ENCODE measurements at regions not wholly inside any gene's neighbourhood (a gene's known extent, or its start where the extent isn't known, plus 50 kb on each side); places are given as distances from the start of the nearest gene placed in this dataset.

DNA sequence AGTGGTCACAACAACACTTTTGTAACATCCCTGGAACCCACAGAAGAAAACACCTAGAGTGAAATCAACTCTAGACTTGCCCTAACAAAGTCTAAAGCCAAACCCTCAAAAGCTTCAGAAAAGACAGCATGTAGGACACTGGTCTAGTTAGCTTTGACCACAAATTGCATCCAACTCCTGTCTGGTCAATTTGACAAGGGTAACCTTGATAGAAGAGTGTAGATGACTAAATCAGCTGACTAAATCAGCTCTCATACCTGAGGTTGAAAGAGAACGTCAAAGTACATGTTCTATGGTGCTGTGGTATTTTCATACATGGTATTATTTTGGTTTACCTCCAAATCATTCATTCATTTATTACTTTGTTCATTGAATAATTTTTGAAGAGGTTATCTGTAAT is 272.8 kb downstream of the KLF5 start:
- Mint-ChIP-seq H3K36me3 (ENCODE audit: insufficient read depth) (no peaks in the 10 kb centered on the region), H3K4me3 (ENCODE audit: low read depth) (no peak overlapping the region), H3K9me3 (ENCODE audit: low read depth) (peaks cover 6% of the 10 kb centered on the region), H3K4me1 (ENCODE audit: low read depth) (peaks cover 7% of the 10 kb centered on the region), H3K27me3 (no peaks in the 10 kb centered on the region), H3K27ac (no peak overlapping the region)
- DNase-seq (ENCODE audit: low spot score, unreplicated experiment): no peak
- TF ChIP-seq, protein P1, sequence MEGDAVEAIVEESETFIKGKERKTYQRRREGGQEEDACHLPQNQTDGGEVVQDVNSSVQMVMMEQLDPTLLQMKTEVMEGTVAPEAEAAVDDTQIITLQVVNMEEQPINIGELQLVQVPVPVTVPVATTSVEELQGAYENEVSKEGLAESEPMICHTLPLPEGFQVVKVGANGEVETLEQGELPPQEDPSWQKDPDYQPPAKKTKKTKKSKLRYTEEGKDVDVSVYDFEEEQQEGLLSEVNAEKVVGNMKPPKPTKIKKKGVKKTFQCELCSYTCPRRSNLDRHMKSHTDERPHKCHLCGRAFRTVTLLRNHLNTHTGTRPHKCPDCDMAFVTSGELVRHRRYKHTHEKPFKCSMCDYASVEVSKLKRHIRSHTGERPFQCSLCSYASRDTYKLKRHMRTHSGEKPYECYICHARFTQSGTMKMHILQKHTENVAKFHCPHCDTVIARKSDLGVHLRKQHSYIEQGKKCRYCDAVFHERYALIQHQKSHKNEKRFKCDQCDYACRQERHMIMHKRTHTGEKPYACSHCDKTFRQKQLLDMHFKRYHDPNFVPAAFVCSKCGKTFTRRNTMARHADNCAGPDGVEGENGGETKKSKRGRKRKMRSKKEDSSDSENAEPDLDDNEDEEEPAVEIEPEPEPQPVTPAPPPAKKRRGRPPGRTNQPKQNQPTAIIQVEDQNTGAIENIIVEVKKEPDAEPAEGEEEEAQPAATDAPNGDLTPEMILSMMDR (IDR thresholded peaks at IDR 0.05; ENCODE audit: unreplicated experiment): no peak

DNA sequence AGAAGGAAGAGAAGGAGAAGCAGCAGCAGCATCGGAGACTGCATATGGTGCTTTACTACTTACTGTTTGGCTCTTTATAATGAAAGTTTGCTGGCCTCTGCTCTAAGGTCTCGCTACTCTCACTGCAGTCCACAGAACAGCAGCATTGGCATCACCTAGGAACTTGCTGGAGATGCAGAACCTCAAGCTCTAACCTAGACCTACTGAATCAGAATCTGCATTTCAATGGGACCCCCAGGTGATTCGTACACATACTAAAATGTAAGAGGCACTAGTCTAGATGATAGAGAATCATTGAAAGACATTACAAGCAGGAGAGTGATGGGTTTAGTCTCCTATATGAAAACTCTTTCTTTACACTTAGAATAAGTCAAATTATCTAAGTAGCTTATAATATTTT is 270.6 kb downstream of the KLF5 start:
- TF ChIP-seq, protein P1 (IDR thresholded peaks at IDR 0.05; ENCODE audit: unreplicated experiment): no peak
- Mint-ChIP-seq H3K36me3 (ENCODE audit: insufficient read depth) (no peaks in the 10 kb centered on the region), H3K9me3 (ENCODE audit: low read depth) (peaks cover 6% of the 10 kb centered on the region), H3K27me3 (no peaks in the 10 kb centered on the region), H3K4me3 (ENCODE audit: low read depth) (no peak overlapping the region), H3K4me1 (ENCODE audit: low read depth) (peaks cover 29% of the 10 kb centered on the region), H3K27ac (no peak overlapping the region)
- DNase-seq (ENCODE audit: low spot score, unreplicated experiment): no peak

DNA sequence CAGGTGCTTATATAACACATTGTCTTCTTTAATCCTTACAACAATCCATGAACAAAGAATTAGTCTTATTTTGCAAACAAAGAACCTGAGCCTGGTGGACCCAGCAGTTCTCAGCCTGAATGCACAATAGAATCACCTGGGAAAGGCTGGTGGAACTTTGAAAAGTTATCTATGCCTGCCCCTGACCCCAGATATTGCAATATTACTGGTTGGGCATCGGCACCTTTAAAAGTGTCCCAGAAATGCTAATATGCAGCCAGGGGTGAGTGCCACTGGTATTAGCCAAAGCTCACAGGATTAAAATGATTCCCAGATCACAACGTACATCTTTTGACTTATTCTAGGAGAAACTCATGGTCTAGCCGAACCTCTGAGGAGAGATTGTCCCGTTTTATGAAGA is 268.8 kb downstream of the KLF5 start:
- Mint-ChIP-seq H3K4me3 (ENCODE audit: low read depth) (no peak overlapping the region), H3K27ac (peak overlapping the region; percentile 86), H3K4me1 (ENCODE audit: low read depth) (peaks cover 41% of the 10 kb centered on the region), H3K9me3 (ENCODE audit: low read depth) (peaks cover 10% of the 10 kb centered on the region), H3K36me3 (ENCODE audit: insufficient read depth) (no peaks in the 10 kb centered on the region), H3K27me3 (no peaks in the 10 kb centered on the region)
- TF ChIP-seq, protein P1 (IDR thresholded peaks at IDR 0.05; ENCODE audit: unreplicated experiment): no peak
- no peak for DNase-seq (ENCODE audit: low spot score, unreplicated experiment)

DNA sequence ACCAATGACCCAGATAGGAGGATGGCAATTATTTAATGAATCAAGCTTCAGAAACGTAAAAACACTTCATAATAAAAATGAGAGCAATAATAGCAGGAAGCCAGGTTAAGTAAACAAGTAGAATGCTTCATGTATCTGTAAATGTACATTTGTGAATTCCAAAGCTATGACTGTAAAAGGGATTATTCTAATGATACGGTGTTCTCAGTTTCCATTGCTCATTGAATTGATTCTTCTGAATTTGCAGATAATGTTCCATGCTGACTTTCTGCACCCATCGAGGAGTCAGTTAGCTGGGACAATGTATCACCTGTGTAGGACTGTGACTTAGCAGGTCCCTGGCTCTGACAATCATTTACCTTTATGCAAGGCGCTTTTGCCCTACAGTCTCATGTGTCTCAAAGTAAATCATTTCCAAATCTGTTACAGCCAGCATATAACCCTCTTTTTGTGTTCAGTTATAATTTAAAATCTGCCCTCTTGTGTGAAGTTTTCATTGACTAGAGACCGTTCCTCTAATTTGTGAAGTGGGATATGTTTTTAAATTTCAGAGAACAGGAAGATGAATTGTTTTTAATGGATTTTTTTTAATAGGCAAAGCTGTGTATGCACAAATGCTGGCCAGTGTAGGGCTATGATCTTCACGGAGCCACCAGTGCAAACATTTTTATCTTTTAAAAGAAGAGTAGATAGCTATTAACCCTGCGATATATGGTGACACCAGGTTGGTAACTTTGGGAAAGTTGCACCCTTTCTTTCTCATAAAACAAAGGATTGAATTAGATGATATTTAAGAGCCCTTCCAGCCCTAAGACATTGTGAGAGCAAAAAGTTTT is 267.1 kb downstream of the KLF5 start:
- peak overlapping the region; percentile 87 for H3K27ac Mint-ChIP-seq

DNA sequence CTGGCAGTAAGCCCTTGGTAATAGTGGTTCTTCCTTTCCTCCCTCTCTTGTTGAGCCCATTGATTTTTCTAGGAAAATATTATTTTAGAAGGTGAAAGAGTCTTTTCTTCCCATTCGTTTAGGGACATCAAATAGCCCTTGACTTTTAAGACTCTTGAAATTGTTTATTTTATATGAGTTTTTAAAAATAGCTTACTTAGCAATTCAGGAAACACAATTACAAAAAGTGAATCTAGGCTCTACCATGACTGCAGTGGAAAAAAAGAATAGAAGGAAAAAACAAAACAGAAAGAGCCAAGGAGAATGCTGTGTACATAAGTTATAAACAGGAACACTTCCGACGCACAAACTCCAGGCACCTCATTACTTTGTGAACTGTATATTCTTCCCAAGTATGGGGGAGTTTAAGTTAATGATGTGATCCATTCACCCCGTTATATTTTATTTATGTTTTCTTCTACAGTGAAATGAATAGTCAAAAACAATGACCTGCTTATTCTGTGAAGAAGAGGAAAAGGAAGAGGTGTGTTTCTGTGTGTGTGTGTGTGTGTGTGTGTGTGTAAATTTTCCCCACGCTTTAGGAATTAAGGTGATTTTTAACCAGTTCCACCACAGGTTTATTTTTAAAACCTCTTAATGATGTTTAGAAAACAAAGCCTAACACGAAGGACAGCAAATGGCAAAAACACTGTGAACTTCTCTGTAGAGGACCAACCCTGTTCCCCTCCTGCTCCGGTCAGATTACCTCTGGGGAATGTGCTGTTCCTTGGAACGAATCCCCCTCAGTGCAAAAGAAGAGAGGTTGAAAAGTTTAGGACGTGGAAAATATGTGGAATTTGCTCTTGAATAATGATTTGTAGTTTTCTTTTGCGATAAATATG is 266.3 kb downstream of the KLF5 start:
- TF ChIP-seq, protein P1 (IDR thresholded peaks at IDR 0.05; ENCODE audit: unreplicated experiment): no peak
- Mint-ChIP-seq H3K36me3 (ENCODE audit: insufficient read depth) (no peaks in the 10 kb centered on the region), H3K4me1 (ENCODE audit: low read depth) (peaks cover 41% of the 10 kb centered on the region), H3K27me3 (no peaks in the 10 kb centered on the region), H3K9me3 (ENCODE audit: low read depth) (peaks cover 8% of the 10 kb centered on the region), H3K4me3 (ENCODE audit: low read depth) (no peak overlapping the region), H3K27ac (peak overlapping the region; percentile 87)
- no peak for DNase-seq (ENCODE audit: low spot score, unreplicated experiment)

More for the DNA sequence above, 267.1 kb downstream of the KLF5 start:
- DNase-seq (ENCODE audit: low spot score, unreplicated experiment): no peak
- no peaks in the 10 kb centered on the region for H3K36me3 Mint-ChIP-seq (ENCODE audit: insufficient read depth)
- H3K4me3 Mint-ChIP-seq (ENCODE audit: low read depth): peak overlapping the region; percentile 14
- TF ChIP-seq, protein P1 (IDR thresholded peaks at IDR 0.05; ENCODE audit: unreplicated experiment): no peak
- H3K27me3 Mint-ChIP-seq: no peaks in the 10 kb centered on the region
- H3K9me3 Mint-ChIP-seq (ENCODE audit: low read depth): peaks cover 5% of the 10 kb centered on the region
- peaks cover 41% of the 10 kb centered on the region for H3K4me1 Mint-ChIP-seq (ENCODE audit: low read depth)

Measured in progenitor cell of endocrine pancreas (in vitro differentiated cells).